Kidney (tissue), 13 donors: ENCODE measurements at regions not wholly inside any gene's neighbourhood (a gene's known extent, or its start where the extent isn't known, plus 50 kb on each side); places are given as distances from the start of the nearest gene placed in this dataset.

Source experiments
- DNase-seq, 5 donors: peaks; one replicate each; pipeline ENCODE4 v3.0.0-alpha.2; 2013 to 2020
- FAIRE-seq: peaks from 2 replicates; lab custom pipeline; 2012; peaks lifted over from hg19 to GRCh38; lab: Jason Lieb, UNC
- H3K27ac ChIP-seq, 2 donors: one replicate each; pipeline ENCODE4 v1.7.0; 2013; ENCODE audit warnings: low read depth in 2 of 2, low read length in 2 of 2, inconsistent platforms in 1 of 2
- H3K27me3 ChIP-seq: one replicate; pipeline ENCODE4 v1.7.1; 2013; ENCODE audit warnings: low read length, inconsistent platforms; ENCODE audit not compliant: control insufficient read depth, insufficient read depth
- H3K36me3 ChIP-seq, 3 donors: one replicate each; pipeline versions ENCODE4 v1.7.0 to v1.7.1; 2013; ENCODE audit warnings: low read length in 3 of 3, control low read depth in 1 of 3, inconsistent platforms in 1 of 3; ENCODE audit not compliant: insufficient read depth in 3 of 3, control insufficient read depth in 2 of 3
- H3K4me1 ChIP-seq, 3 donors: one replicate each; pipeline versions ENCODE4 v1.7.0 to v1.7.1; 2013; ENCODE audit warnings: low read length in 3 of 3, inconsistent platforms in 1 of 3, low read depth in 1 of 3; ENCODE audit not compliant: control insufficient read depth in 2 of 3, insufficient read depth in 2 of 3
- H3K4me3 ChIP-seq, 3 donors: one replicate each; pipeline versions ENCODE4 v1.7.0 to v1.8.1; 2013; ENCODE audit warnings: low read length in 3 of 3, control low read depth in 1 of 3, inconsistent platforms in 1 of 3
- H3K9ac ChIP-seq, 3 donors: one replicate each; pipeline versions ENCODE4 v1.7.0 to v1.7.1; 2013; ENCODE audit warnings: low read length in 3 of 3, control low read depth in 1 of 3, inconsistent platforms in 1 of 3
- H3K9me3 ChIP-seq, 3 donors: one replicate each; pipeline versions ENCODE4 v1.7.0 to v1.7.1; 2013; ENCODE audit warnings: low read length in 3 of 3, control low read depth in 1 of 3, inconsistent platforms in 1 of 3; ENCODE audit not compliant: control insufficient read depth in 2 of 3, insufficient read depth in 1 of 3
- CTCF ChIP-seq: IDR thresholded peaks from 3 replicates; pipeline ENCODE4 v1.5.1; 2012; ENCODE audit warnings: mild to moderate bottlenecking, moderate library complexity, borderline replicate concordance; ENCODE audit not compliant: insufficient read depth; ENCODE audit errors: extremely low read depth
- intact Hi-C: fragments of 100-400 bp; cut with DNase I; formaldehyde crosslinking; loops from one replicate; pipeline ENCODE4 v1.11.1; 2022
- donor health status: control.
- donor health status: control.
- donor health status: control.
- donor health status: control.
- donor health status: control.
- donor health status: DM: yes; HTN: yes; CAD: no.
- donor health status: Normal renal cell carcinoma (clear cell type).

- H3K9me3 ChIP-seq = no peaks in the 10 kb centered on the region
- no peaks in the 10 kb centered on the region for H3K36me3 ChIP-seq
- no peak for FAIRE-seq
- no peak overlapping the region for H3K4me3 ChIP-seq
- H3K27ac ChIP-seq = peak overlapping the region; percentile 37 to 56
- peak; percentile 59 for TF ChIP-seq CTCF
- H3K4me1 ChIP-seq = peaks cover 0 to 7% (median 0%) of the 10 kb centered on the region in 3 donors
- H3K9ac ChIP-seq = no peak overlapping the region
- intact Hi-C loops = no loop called here
- H3K27me3 ChIP-seq = no peaks in the 10 kb centered on the region
- peak in 4 of 5 donors; percentile 52 to 87 (median 81) for DNase-seq
Observed at GRCh38 chr12:94074980-94075629, 73.3 kb upstream of the PLXNC1 start.

GRCh38 chr12:94077209-94077608 lies 71.2 kb upstream of the PLXNC1 start:
- H3K4me1 ChIP-seq = peaks cover 0 to 7% (median 0%) of the 10 kb centered on the region in 3 donors
- no peak overlapping the region for H3K9ac ChIP-seq
- DNase-seq (no peak), FAIRE-seq (no peak)
- intact Hi-C loops = no loop called here
- H3K4me3 ChIP-seq = no peak overlapping the region
- H3K27me3 ChIP-seq = no peaks in the 10 kb centered on the region
- no peaks in the 10 kb centered on the region for H3K9me3 ChIP-seq
- H3K27ac ChIP-seq = no peak overlapping the region
- no peak for TF ChIP-seq CTCF
- no peaks in the 10 kb centered on the region for H3K36me3 ChIP-seq

GRCh38 chr12:94078138-94078723 lies 70.1 kb upstream of the PLXNC1 start:
- no peak overlapping the region for H3K9ac ChIP-seq
- TF ChIP-seq CTCF = no peak
- no peak overlapping the region for H3K27ac ChIP-seq
- FAIRE-seq = no peak
- H3K4me3 ChIP-seq = no peak overlapping the region
- H3K27me3 ChIP-seq = no peaks in the 10 kb centered on the region
- DNase-seq = no peak
- no peaks in the 10 kb centered on the region for H3K36me3 ChIP-seq
- H3K4me1 ChIP-seq = peaks cover 0 to 7% (median 0%) of the 10 kb centered on the region in 3 donors
- H3K9me3 ChIP-seq = no peaks in the 10 kb centered on the region
- intact Hi-C loops = no loop called here
